ENCODE measurements at regions not wholly inside any gene's neighbourhood (a gene's known extent, or its start where the extent isn't known, plus 50 kb on each side); places are given as distances from the start of the nearest gene placed in this dataset.

GRCh38 chr20:50283922-50284810 is 93.5 kb downstream of the CEBPB start:
- Mint-ChIP-seq H3K27me3 (ENCODE audit: low read depth) (no peaks in the 10 kb centered on the region), H3K27ac (no peak overlapping the region), H3K4me3 (no peak overlapping the region), H3K36me3 (ENCODE audit: low read depth) (no peaks in the 10 kb centered on the region), H3K9me3 (no peaks in the 10 kb centered on the region), H3K4me1 (ENCODE audit: low read depth) (peaks cover 22% of the 10 kb centered on the region)
- peak; percentile 36 for DNase-seq (ENCODE audit: low spot score)

- Mint-ChIP-seq H3K9me3 (no peaks in the 10 kb centered on the region), H3K27me3 (ENCODE audit: low read depth) (no peaks in the 10 kb centered on the region), H3K4me3 (no peak overlapping the region), H3K27ac (no peak overlapping the region), H3K36me3 (ENCODE audit: low read depth) (no peaks in the 10 kb centered on the region), H3K4me1 (ENCODE audit: low read depth) (peaks cover 22% of the 10 kb centered on the region)
- DNase-seq (ENCODE audit: low spot score) = no peak
These were observed 94.3 kb downstream of the CEBPB start for GRCh38 chr20:50284811-50285375.

- Mint-ChIP-seq H3K4me1 (ENCODE audit: low read depth) (peaks cover 22% of the 10 kb centered on the region), H3K9me3 (no peaks in the 10 kb centered on the region), H3K4me3 (no peak overlapping the region), H3K27ac (peak overlapping the region; percentile 65), H3K27me3 (ENCODE audit: low read depth) (no peaks in the 10 kb centered on the region), H3K36me3 (ENCODE audit: low read depth) (no peaks in the 10 kb centered on the region)
- DNase-seq (ENCODE audit: low spot score) = peak; percentile 40
These were observed 94.9 kb downstream of the CEBPB start for GRCh38 chr20:50285376-50286173.

GRCh38 chr20:50286174-50286511 is 95.5 kb downstream of the CEBPB start:
- Mint-ChIP-seq H3K4me3 (no peak overlapping the region), H3K9me3 (no peaks in the 10 kb centered on the region), H3K27ac (no peak overlapping the region), H3K36me3 (ENCODE audit: low read depth) (no peaks in the 10 kb centered on the region), H3K4me1 (ENCODE audit: low read depth) (peaks cover 22% of the 10 kb centered on the region), H3K27me3 (ENCODE audit: low read depth) (no peaks in the 10 kb centered on the region)
- DNase-seq (ENCODE audit: low spot score) = no peak

- Mint-ChIP-seq H3K27ac (no peak overlapping the region), H3K4me1 (ENCODE audit: low read depth) (peaks cover 22% of the 10 kb centered on the region), H3K9me3 (no peaks in the 10 kb centered on the region), H3K36me3 (ENCODE audit: low read depth) (no peaks in the 10 kb centered on the region), H3K27me3 (ENCODE audit: low read depth) (no peaks in the 10 kb centered on the region), H3K4me3 (no peak overlapping the region)
- no peak for DNase-seq (ENCODE audit: low spot score)
These were observed 96.0 kb downstream of the CEBPB start for GRCh38 chr20:50286609-50287008.

- Mint-ChIP-seq H3K4me3 (no peak overlapping the region), H3K36me3 (ENCODE audit: low read depth) (no peaks in the 10 kb centered on the region), H3K27ac (no peak overlapping the region), H3K9me3 (no peaks in the 10 kb centered on the region), H3K4me1 (ENCODE audit: low read depth) (peaks cover 22% of the 10 kb centered on the region), H3K27me3 (ENCODE audit: low read depth) (no peaks in the 10 kb centered on the region)
- no peak for DNase-seq (ENCODE audit: low spot score)
These were observed 96.9 kb downstream of the CEBPB start for GRCh38 chr20:50287512-50287911.

- H3K9me3 Mint-ChIP-seq = no peaks in the 10 kb centered on the region
- H3K27ac Mint-ChIP-seq = no peak overlapping the region
- no peak for DNase-seq (ENCODE audit: low spot score)
- no peak overlapping the region for H3K4me3 Mint-ChIP-seq
- peaks cover 20% of the 10 kb centered on the region for H3K4me1 Mint-ChIP-seq (ENCODE audit: low read depth)
- H3K36me3 Mint-ChIP-seq (ENCODE audit: low read depth) = no peaks in the 10 kb centered on the region
- H3K27me3 Mint-ChIP-seq (ENCODE audit: low read depth) = no peaks in the 10 kb centered on the region
These were observed 97.5 kb downstream of the CEBPB start for GRCh38 chr20:50288128-50288623.

- Mint-ChIP-seq H3K36me3 (ENCODE audit: low read depth) (no peaks in the 10 kb centered on the region), H3K4me3 (no peak overlapping the region), H3K9me3 (no peaks in the 10 kb centered on the region), H3K27ac (no peak overlapping the region), H3K4me1 (ENCODE audit: low read depth) (peaks cover 14% of the 10 kb centered on the region), H3K27me3 (ENCODE audit: low read depth) (no peaks in the 10 kb centered on the region)
- DNase-seq (ENCODE audit: low spot score) = no peak
These were observed 99.0 kb downstream of the CEBPB start for GRCh38 chr20:50289581-50289980.

GRCh38 chr20:50290112-50290511 is 99.5 kb downstream of the CEBPB start:
- Mint-ChIP-seq H3K27ac (no peak overlapping the region), H3K9me3 (no peaks in the 10 kb centered on the region)

GRCh38 chr20:50290808-50291207 is 100.2 kb downstream of the CEBPB start:
- no peaks in the 10 kb centered on the region for H3K36me3 Mint-ChIP-seq (ENCODE audit: low read depth)
- H3K27ac Mint-ChIP-seq = no peak overlapping the region

More at GRCh38 chr20:50290112-50290511, 99.5 kb downstream of the CEBPB start:
- Mint-ChIP-seq H3K36me3 (ENCODE audit: low read depth) (no peaks in the 10 kb centered on the region), H3K4me1 (ENCODE audit: low read depth) (peaks cover 9% of the 10 kb centered on the region), H3K27me3 (ENCODE audit: low read depth) (no peaks in the 10 kb centered on the region), H3K4me3 (no peak overlapping the region)
- DNase-seq (ENCODE audit: low spot score) = no peak

GRCh38 chr20:50291254-50292078 is 100.8 kb downstream of the CEBPB start:
- Mint-ChIP-seq H3K27ac (no peak overlapping the region), H3K27me3 (ENCODE audit: low read depth) (no peaks in the 10 kb centered on the region), H3K4me3 (no peak overlapping the region), H3K9me3 (no peaks in the 10 kb centered on the region), H3K36me3 (ENCODE audit: low read depth) (no peaks in the 10 kb centered on the region), H3K4me1 (ENCODE audit: low read depth) (peaks cover 5% of the 10 kb centered on the region)
- no peak for DNase-seq (ENCODE audit: low spot score)

More at GRCh38 chr20:50290808-50291207, 100.2 kb downstream of the CEBPB start:
- no peaks in the 10 kb centered on the region for H3K27me3 Mint-ChIP-seq (ENCODE audit: low read depth)
- DNase-seq (ENCODE audit: low spot score) = no peak
- H3K4me1 Mint-ChIP-seq (ENCODE audit: low read depth) = peaks cover 5% of the 10 kb centered on the region
- no peak overlapping the region for H3K4me3 Mint-ChIP-seq
- H3K9me3 Mint-ChIP-seq = no peaks in the 10 kb centered on the region

- H3K36me3 Mint-ChIP-seq (ENCODE audit: low read depth) = no peaks in the 10 kb centered on the region
- no peak overlapping the region for H3K4me3 Mint-ChIP-seq
- H3K9me3 Mint-ChIP-seq = no peaks in the 10 kb centered on the region
- no peak for DNase-seq (ENCODE audit: low spot score)
- H3K27me3 Mint-ChIP-seq (ENCODE audit: low read depth) = no peaks in the 10 kb centered on the region
- H3K4me1 Mint-ChIP-seq (ENCODE audit: low read depth) = peaks cover 6% of the 10 kb centered on the region
- no peak overlapping the region for H3K27ac Mint-ChIP-seq
These were observed 101.5 kb downstream of the CEBPB start for GRCh38 chr20:50292079-50292590.

- Mint-ChIP-seq H3K9me3 (no peaks in the 10 kb centered on the region), H3K27ac (no peak overlapping the region), H3K4me3 (no peak overlapping the region), H3K36me3 (ENCODE audit: low read depth) (no peaks in the 10 kb centered on the region), H3K4me1 (ENCODE audit: low read depth) (peaks cover 11% of the 10 kb centered on the region), H3K27me3 (ENCODE audit: low read depth) (no peaks in the 10 kb centered on the region)
- no peak for DNase-seq (ENCODE audit: low spot score)
These were observed 102.1 kb downstream of the CEBPB start for GRCh38 chr20:50292591-50293283.
